ENCODE measurements at regions not wholly inside any gene's neighbourhood (a gene's known extent, or its start where the extent isn't known, plus 50 kb on each side); places are given as distances from the start of the nearest gene placed in this dataset.

DNA sequence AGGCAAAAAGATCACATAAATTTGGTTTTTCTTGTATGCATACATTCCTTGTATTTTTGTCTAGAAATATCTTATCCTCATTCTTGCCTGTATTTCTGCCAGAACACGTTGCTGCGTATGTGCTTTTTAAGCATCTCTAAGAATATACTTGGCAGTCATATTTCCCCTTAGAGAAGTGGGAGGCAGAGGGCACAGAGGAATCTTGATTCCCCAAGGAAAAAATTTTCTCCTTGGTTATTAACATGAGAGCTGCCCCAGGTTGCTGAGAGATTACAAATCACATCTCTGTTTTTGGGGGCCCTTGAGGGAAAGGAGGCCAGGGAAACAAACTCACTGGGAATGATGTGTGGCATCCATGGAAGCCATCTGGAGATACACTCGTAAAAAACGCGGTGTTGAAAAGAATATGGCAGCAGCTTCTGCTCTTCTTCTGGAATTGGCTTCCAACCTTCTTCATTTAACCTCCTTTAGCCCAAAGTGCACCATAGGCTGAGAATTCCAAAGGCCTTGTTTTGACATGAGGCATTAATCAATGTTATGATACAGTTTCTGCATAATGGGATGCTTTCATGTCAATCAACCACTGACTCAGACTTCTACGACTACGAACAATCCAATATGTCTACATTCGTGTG lies 684.3 kb upstream of the SORCS1 start:
- H3K36me3 ChIP-seq (ENCODE audit: control insufficient read depth in 2 of 3, insufficient read depth in 3 of 3, low read length in 3 of 3), result no peaks in the 10 kb centered on the region
- TF ChIP-seq, protein P1, sequence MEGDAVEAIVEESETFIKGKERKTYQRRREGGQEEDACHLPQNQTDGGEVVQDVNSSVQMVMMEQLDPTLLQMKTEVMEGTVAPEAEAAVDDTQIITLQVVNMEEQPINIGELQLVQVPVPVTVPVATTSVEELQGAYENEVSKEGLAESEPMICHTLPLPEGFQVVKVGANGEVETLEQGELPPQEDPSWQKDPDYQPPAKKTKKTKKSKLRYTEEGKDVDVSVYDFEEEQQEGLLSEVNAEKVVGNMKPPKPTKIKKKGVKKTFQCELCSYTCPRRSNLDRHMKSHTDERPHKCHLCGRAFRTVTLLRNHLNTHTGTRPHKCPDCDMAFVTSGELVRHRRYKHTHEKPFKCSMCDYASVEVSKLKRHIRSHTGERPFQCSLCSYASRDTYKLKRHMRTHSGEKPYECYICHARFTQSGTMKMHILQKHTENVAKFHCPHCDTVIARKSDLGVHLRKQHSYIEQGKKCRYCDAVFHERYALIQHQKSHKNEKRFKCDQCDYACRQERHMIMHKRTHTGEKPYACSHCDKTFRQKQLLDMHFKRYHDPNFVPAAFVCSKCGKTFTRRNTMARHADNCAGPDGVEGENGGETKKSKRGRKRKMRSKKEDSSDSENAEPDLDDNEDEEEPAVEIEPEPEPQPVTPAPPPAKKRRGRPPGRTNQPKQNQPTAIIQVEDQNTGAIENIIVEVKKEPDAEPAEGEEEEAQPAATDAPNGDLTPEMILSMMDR (IDR thresholded peaks at IDR 0.05; ENCODE audit: borderline replicate concordance, extremely low read depth, insufficient read depth), result no peak
- H3K9ac ChIP-seq (ENCODE audit: low read length in 3 of 3), result no peak overlapping the region
- H3K27ac ChIP-seq (ENCODE audit: low read depth in 2 of 2, low read length in 2 of 2), result no peak overlapping the region
- FAIRE-seq (no peak), DNase-seq (no peak)
- intact Hi-C loops (cut with DNase I), result no loop called here
- peaks cover 0 to 3% (median 0%) of the 10 kb centered on the region in 3 donors for H3K9me3 ChIP-seq (ENCODE audit: control insufficient read depth in 2 of 3, insufficient read depth in 1 of 3, low read length in 3 of 3)
- no peaks in the 10 kb centered on the region for H3K4me1 ChIP-seq (ENCODE audit: control insufficient read depth in 2 of 3, insufficient read depth in 2 of 3, low read depth in 1 of 3, low read length in 3 of 3)
- H3K4me3 ChIP-seq (ENCODE audit: low read length in 3 of 3), result no peak overlapping the region
- H3K27me3 ChIP-seq (ENCODE audit: control insufficient read depth, insufficient read depth, low read length), result no peaks in the 10 kb centered on the region

DNA sequence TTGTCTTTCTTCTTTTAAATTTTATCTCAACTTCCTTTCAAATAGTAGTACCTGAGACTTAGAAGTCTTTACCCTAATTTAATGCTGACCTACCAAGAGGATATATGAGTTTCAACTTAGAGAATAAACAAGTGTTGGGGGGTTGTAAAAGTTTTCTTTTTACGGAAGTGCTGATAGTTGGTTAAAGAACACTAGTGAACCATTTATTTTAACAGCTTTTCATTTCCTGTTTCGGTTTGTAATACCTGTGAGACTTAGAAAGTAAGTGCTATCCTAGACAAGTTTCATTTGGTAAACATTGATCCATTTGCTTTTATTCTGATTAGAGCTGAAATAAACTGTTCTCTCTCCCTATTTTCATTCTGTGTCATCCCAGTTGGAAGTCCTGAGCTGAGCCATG lies 683.1 kb upstream of the SORCS1 start:
- Histone ChIP-seq H3K9me3 (ENCODE audit: control insufficient read depth in 2 of 3, insufficient read depth in 1 of 3, low read length in 3 of 3) (peaks cover 0 to 3% (median 0%) of the 10 kb centered on the region in 3 donors), H3K9ac (ENCODE audit: low read length in 3 of 3) (no peak overlapping the region), H3K27me3 (ENCODE audit: control insufficient read depth, insufficient read depth, low read length) (no peaks in the 10 kb centered on the region), H3K36me3 (ENCODE audit: control insufficient read depth in 2 of 3, insufficient read depth in 3 of 3, low read length in 3 of 3) (no peaks in the 10 kb centered on the region), H3K27ac (ENCODE audit: low read depth in 2 of 2, low read length in 2 of 2) (no peak overlapping the region), H3K4me3 (ENCODE audit: low read length in 3 of 3) (no peak overlapping the region), H3K4me1 (ENCODE audit: control insufficient read depth in 2 of 3, insufficient read depth in 2 of 3, low read depth in 1 of 3, low read length in 3 of 3) (no peaks in the 10 kb centered on the region)
- intact Hi-C loops (cut with DNase I), result no loop called here
- TF ChIP-seq, protein P1 (IDR thresholded peaks at IDR 0.05; ENCODE audit: borderline replicate concordance, extremely low read depth, insufficient read depth), result no peak
- FAIRE-seq (no peak), DNase-seq (no peak)

DNA sequence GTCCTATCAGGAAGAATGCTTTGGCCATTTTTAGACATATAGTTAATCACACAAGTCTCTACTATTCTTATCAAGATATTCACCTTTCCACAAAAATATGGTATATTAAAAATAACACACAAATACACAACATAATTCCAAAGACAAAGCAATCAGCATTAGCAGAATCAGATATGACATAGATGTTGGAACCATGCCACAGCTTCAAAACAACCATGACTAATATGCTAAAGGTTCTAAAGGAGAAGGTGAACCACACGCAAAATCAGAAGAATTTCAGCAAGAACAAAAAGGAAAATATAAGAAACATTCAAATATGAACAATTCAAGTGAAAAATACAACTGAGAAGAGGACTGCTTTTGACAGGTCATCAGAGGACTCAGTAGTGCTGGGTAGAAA lies 670.2 kb upstream of the SORCS1 start:
- H3K9ac ChIP-seq (ENCODE audit: low read length in 3 of 3), result no peak overlapping the region
- no peak overlapping the region for H3K27ac ChIP-seq (ENCODE audit: low read depth in 2 of 2, low read length in 2 of 2)
- H3K4me3 ChIP-seq (ENCODE audit: low read length in 3 of 3), result no peak overlapping the region
- H3K36me3 ChIP-seq (ENCODE audit: control insufficient read depth in 2 of 3, insufficient read depth in 3 of 3, low read length in 3 of 3), result no peaks in the 10 kb centered on the region
- H3K27me3 ChIP-seq (ENCODE audit: control insufficient read depth, insufficient read depth, low read length), result no peaks in the 10 kb centered on the region
- TF ChIP-seq, protein P1 (IDR thresholded peaks at IDR 0.05; ENCODE audit: borderline replicate concordance, extremely low read depth, insufficient read depth), result no peak
- H3K4me1 ChIP-seq (ENCODE audit: control insufficient read depth in 2 of 3, insufficient read depth in 2 of 3, low read depth in 1 of 3, low read length in 3 of 3), result no peaks in the 10 kb centered on the region
- intact Hi-C loops (cut with DNase I), result no loop called here
- no peak for DNase-seq
- no peaks in the 10 kb centered on the region for H3K9me3 ChIP-seq (ENCODE audit: control insufficient read depth in 2 of 3, insufficient read depth in 1 of 3, low read length in 3 of 3)
- no peak for FAIRE-seq

DNA sequence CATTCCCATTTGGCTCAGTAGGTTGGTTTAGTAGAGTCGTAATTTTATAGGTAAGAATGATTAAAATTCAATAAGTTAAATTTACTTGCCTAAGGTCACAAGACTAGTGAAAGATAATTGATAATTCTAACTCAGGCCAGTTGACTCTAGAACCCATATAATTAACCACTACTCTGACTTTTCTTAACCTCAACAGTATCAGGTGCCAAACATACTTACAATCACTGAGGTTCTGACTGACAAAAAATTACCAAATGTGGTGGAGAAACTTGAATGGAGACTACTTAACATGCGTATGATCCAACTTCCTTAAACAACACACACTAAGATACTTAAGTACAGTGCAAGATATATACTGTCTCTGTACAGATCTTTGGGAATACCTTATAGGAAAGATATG lies 667.3 kb upstream of the SORCS1 start:
- TF ChIP-seq, protein P1 (IDR thresholded peaks at IDR 0.05; ENCODE audit: borderline replicate concordance, extremely low read depth, insufficient read depth), result no peak
- Histone ChIP-seq H3K27ac (ENCODE audit: low read depth in 2 of 2, low read length in 2 of 2) (no peak overlapping the region), H3K4me3 (ENCODE audit: low read length in 3 of 3) (no peak overlapping the region), H3K4me1 (ENCODE audit: control insufficient read depth in 2 of 3, insufficient read depth in 2 of 3, low read depth in 1 of 3, low read length in 3 of 3) (no peaks in the 10 kb centered on the region), H3K9me3 (ENCODE audit: control insufficient read depth in 2 of 3, insufficient read depth in 1 of 3, low read length in 3 of 3) (no peaks in the 10 kb centered on the region), H3K27me3 (ENCODE audit: control insufficient read depth, insufficient read depth, low read length) (no peaks in the 10 kb centered on the region), H3K9ac (ENCODE audit: low read length in 3 of 3) (no peak overlapping the region), H3K36me3 (ENCODE audit: control insufficient read depth in 2 of 3, insufficient read depth in 3 of 3, low read length in 3 of 3) (no peaks in the 10 kb centered on the region)
- intact Hi-C loops (cut with DNase I), result no loop called here
- FAIRE-seq, result no peak
- no peak for DNase-seq

Data from kidney (tissue), 13 donors.